ENCODE measurements at regions not wholly inside any gene's neighbourhood (a gene's known extent, or its start where the extent isn't known, plus 50 kb on each side); places are given as distances from the start of the nearest gene placed in this dataset.

GRCh38 chr6:156638581-156638980 lies 138.6 kb upstream of the ARID1B start:
- H3K9me3 ChIP-seq (ENCODE audit: low read depth, low read length), result no peaks in the 10 kb centered on the region
- H3K36me3 ChIP-seq (ENCODE audit: insufficient read depth, low read length), result no peaks in the 10 kb centered on the region
- H3K27ac ChIP-seq, result no peak overlapping the region
- H3K9ac ChIP-seq (ENCODE audit: insufficient read length), result no peak overlapping the region
- TF ChIP-seq EZH2 (IDR thresholded peaks at IDR 0.05) (no peak), FOXP2 (optimal IDR thresholded peaks at IDR 0.05; ENCODE audit: control extremely low read depth, extremely low read length, insufficient read depth) (no peak), POLR2AphosphoS5 (IDR thresholded peaks at IDR 0.05; ENCODE audit: borderline replicate concordance, low read depth, low read length) (no peak)
- DNase-seq (ENCODE audit: low read depth, low spot score), result no peak
- H3K4me3 ChIP-seq, result no peak overlapping the region

DNA sequence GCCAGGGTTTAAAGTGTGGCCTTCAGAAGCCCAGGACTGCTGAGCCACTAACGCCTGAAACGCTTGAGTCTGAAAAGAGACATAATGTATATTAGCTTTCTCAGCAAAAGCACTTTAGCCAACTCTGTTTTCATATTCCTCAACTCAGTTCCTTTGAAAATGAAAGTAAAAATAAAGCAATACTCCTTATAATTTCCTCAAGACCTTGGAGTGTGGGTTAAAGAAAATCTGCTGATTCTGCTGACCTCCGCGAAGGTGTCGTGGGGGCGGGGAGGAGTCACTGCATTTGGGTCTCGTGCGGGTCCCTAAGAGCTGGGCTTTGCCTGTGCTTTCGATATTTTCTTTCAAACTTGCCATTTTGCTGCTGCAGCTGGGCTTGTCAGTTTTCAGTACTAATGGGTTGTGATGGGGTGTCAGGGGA lies 142.2 kb upstream of the ARID1B start:
- no peak overlapping the region for H3K4me3 ChIP-seq
- TF ChIP-seq POLR2AphosphoS5 (IDR thresholded peaks at IDR 0.05; ENCODE audit: borderline replicate concordance, low read depth, low read length), result no peak
- no peak for TF ChIP-seq FOXP2 (optimal IDR thresholded peaks at IDR 0.05; ENCODE audit: control extremely low read depth, extremely low read length, insufficient read depth)
- TF ChIP-seq EZH2 (IDR thresholded peaks at IDR 0.05), result no peak
- H3K27ac ChIP-seq, result peak overlapping the region; percentile 20
- no peak for DNase-seq (ENCODE audit: low read depth, low spot score)
- H3K9me3 ChIP-seq (ENCODE audit: low read depth, low read length), result no peaks in the 10 kb centered on the region
- no peaks in the 10 kb centered on the region for H3K36me3 ChIP-seq (ENCODE audit: insufficient read depth, low read length)
- no peak overlapping the region for H3K9ac ChIP-seq (ENCODE audit: insufficient read length)

DNA sequence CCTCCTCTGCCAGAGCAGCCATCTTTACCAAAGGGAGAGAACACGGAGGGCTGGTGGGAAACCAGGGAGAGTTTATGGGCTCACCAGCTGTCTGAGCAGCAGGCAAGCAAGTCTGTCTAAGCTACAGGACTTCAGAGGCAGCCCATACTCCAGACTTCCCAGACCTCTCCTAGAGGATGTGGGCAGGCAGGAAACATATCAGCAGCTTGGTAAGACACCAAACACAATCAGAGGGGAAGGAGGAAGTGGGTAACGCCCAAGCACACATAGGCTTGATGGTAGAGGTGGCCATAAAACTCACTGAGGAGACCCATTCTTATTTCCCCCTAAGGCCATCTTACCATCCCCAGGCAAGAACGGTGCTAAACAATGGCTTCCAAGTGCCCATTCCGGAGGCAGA lies 143.1 kb upstream of the ARID1B start:
- no peak overlapping the region for H3K9ac ChIP-seq (ENCODE audit: insufficient read length)
- H3K27ac ChIP-seq, result no peak overlapping the region
- H3K4me3 ChIP-seq, result no peak overlapping the region
- no peaks in the 10 kb centered on the region for H3K36me3 ChIP-seq (ENCODE audit: insufficient read depth, low read length)
- DNase-seq (ENCODE audit: low read depth, low spot score), result no peak
- no peak for TF ChIP-seq FOXP2 (optimal IDR thresholded peaks at IDR 0.05; ENCODE audit: control extremely low read depth, extremely low read length, insufficient read depth)
- TF ChIP-seq EZH2 (IDR thresholded peaks at IDR 0.05), result no peak
- no peak for TF ChIP-seq POLR2AphosphoS5 (IDR thresholded peaks at IDR 0.05; ENCODE audit: borderline replicate concordance, low read depth, low read length)
- no peaks in the 10 kb centered on the region for H3K9me3 ChIP-seq (ENCODE audit: low read depth, low read length)

DNA sequence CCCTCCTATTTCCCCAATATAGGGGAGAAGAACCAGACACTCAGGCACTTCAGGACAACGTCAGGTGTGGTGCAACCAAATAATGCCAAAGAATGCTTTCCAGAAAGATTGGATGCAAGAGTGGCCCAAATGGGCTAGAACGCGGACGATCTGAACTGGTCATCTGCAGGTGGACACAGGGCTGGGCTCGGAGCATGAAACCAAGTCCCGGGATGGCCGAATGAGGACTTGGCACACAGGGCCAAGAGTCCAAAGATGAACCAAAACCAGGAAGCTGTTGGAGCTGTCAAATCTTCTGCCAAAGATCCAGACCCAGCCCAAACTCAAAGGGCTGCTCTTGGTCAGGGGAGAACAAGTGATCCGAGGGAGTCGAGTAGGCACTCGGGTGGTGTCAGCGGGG lies 143.9 kb upstream of the ARID1B start:
- Histone ChIP-seq H3K9me3 (ENCODE audit: low read depth, low read length) (no peaks in the 10 kb centered on the region), H3K36me3 (ENCODE audit: insufficient read depth, low read length) (no peaks in the 10 kb centered on the region), H3K4me3 (no peak overlapping the region), H3K27ac (no peak overlapping the region), H3K9ac (ENCODE audit: insufficient read length) (no peak overlapping the region)
- DNase-seq (ENCODE audit: low read depth, low spot score), result no peak
- TF ChIP-seq POLR2AphosphoS5 (IDR thresholded peaks at IDR 0.05; ENCODE audit: borderline replicate concordance, low read depth, low read length) (no peak), EZH2 (IDR thresholded peaks at IDR 0.05) (no peak), FOXP2 (optimal IDR thresholded peaks at IDR 0.05; ENCODE audit: control extremely low read depth, extremely low read length, insufficient read depth) (no peak)

- Histone ChIP-seq H3K4me3 (no peak overlapping the region), H3K9me3 (ENCODE audit: low read depth, low read length) (no peaks in the 10 kb centered on the region), H3K36me3 (ENCODE audit: insufficient read depth, low read length) (no peaks in the 10 kb centered on the region), H3K27ac (no peak overlapping the region), H3K9ac (ENCODE audit: insufficient read length) (no peak overlapping the region)
- no peak for DNase-seq (ENCODE audit: low read depth, low spot score)
- TF ChIP-seq FOXP2 (optimal IDR thresholded peaks at IDR 0.05; ENCODE audit: control extremely low read depth, extremely low read length, insufficient read depth) (no peak), POLR2AphosphoS5 (IDR thresholded peaks at IDR 0.05; ENCODE audit: borderline replicate concordance, low read depth, low read length) (no peak), EZH2 (IDR thresholded peaks at IDR 0.05) (no peak)
Observed at GRCh38 chr6:156630613-156631302, 146.4 kb upstream of the ARID1B start.

- no peaks in the 10 kb centered on the region for H3K36me3 ChIP-seq (ENCODE audit: insufficient read depth, low read length)
Observed at GRCh38 chr6:156628805-156629204, 148.4 kb upstream of the ARID1B start.

DNA sequence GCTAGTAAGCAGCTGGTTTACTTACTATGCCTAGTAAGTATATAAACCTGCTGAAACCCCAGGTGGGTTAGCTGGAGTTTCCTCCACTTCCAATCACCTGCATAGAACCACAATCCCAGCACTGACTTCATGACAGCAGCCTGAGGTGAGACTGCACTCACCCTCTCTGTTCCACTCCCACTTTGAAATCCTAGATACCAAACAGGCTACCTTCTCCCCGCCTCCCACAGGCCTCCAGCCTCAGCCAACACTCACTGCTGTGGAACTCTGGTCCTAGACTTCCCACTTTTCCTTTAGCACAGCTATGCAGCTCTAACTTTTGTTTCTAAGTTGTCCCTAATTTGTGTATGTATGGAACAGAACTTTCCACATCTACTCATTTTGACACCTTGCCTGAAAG lies 149.7 kb upstream of the ARID1B start:
- no peak for TF ChIP-seq EZH2 (IDR thresholded peaks at IDR 0.05)
- TF ChIP-seq FOXP2 (optimal IDR thresholded peaks at IDR 0.05; ENCODE audit: control extremely low read depth, extremely low read length, insufficient read depth), result no peak
- no peak overlapping the region for H3K4me3 ChIP-seq

More at GRCh38 chr6:156628805-156629204, 148.4 kb upstream of the ARID1B start:
- TF ChIP-seq POLR2AphosphoS5 (IDR thresholded peaks at IDR 0.05; ENCODE audit: borderline replicate concordance, low read depth, low read length), result no peak
- Histone ChIP-seq H3K9me3 (ENCODE audit: low read depth, low read length) (no peaks in the 10 kb centered on the region), H3K27ac (no peak overlapping the region), H3K4me3 (no peak overlapping the region), H3K9ac (ENCODE audit: insufficient read length) (no peak overlapping the region)
- DNase-seq (ENCODE audit: low read depth, low spot score), result no peak

GRCh38 chr6:156622185-156622584 lies 155.0 kb upstream of the ARID1B start:
- Histone ChIP-seq H3K27ac (no peak overlapping the region), H3K4me3 (no peak overlapping the region), H3K9me3 (ENCODE audit: low read depth, low read length) (no peaks in the 10 kb centered on the region), H3K9ac (ENCODE audit: insufficient read length) (no peak overlapping the region), H3K36me3 (ENCODE audit: insufficient read depth, low read length) (no peaks in the 10 kb centered on the region)
- TF ChIP-seq EZH2 (IDR thresholded peaks at IDR 0.05), result no peak
- TF ChIP-seq FOXP2 (optimal IDR thresholded peaks at IDR 0.05; ENCODE audit: control extremely low read depth, extremely low read length, insufficient read depth), result no peak
- TF ChIP-seq POLR2AphosphoS5 (IDR thresholded peaks at IDR 0.05; ENCODE audit: borderline replicate concordance, low read depth, low read length), result no peak
- no peak for DNase-seq (ENCODE audit: low read depth, low spot score)

More for the DNA sequence above, 149.7 kb upstream of the ARID1B start:
- Histone ChIP-seq H3K36me3 (ENCODE audit: insufficient read depth, low read length) (no peaks in the 10 kb centered on the region), H3K9ac (ENCODE audit: insufficient read length) (no peak overlapping the region), H3K9me3 (ENCODE audit: low read depth, low read length) (no peaks in the 10 kb centered on the region), H3K27ac (no peak overlapping the region)
- DNase-seq (ENCODE audit: low read depth, low spot score), result no peak

DNA sequence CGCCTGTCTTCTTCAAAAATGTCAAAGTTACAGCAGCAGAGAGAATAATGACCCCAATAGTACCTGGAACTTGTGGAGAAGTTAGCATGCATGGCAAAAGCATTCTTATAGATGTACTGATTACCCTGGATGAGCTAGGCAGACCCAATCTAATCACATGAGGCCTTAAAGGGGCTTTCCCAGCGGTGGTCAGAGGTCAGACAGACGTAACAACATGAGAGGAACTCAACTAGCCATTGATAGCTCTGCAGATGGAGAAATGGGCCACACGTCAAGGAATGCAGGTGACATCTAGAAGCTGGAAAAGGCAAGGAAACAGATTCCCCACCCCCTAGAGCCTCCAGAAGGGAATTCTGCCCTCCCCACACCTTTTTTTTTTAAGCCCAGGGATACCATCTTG lies 156.8 kb upstream of the ARID1B start:
- H3K36me3 ChIP-seq (ENCODE audit: insufficient read depth, low read length), result no peaks in the 10 kb centered on the region
- no peak for DNase-seq (ENCODE audit: low read depth, low spot score)
- no peak for TF ChIP-seq POLR2AphosphoS5 (IDR thresholded peaks at IDR 0.05; ENCODE audit: borderline replicate concordance, low read depth, low read length)
- TF ChIP-seq EZH2 (IDR thresholded peaks at IDR 0.05), result no peak
- TF ChIP-seq FOXP2 (optimal IDR thresholded peaks at IDR 0.05; ENCODE audit: control extremely low read depth, extremely low read length, insufficient read depth), result no peak
- no peaks in the 10 kb centered on the region for H3K9me3 ChIP-seq (ENCODE audit: low read depth, low read length)
- H3K4me3 ChIP-seq, result no peak overlapping the region
- H3K27ac ChIP-seq, result no peak overlapping the region
- no peak overlapping the region for H3K9ac ChIP-seq (ENCODE audit: insufficient read length)

Data from SK-N-MC (cell line).